DMS114 treated with DMSO at 0.1 percent for 48 hours (cell line): ENCODE measurements at regions not wholly inside any gene's neighbourhood (a gene's known extent, or its start where the extent isn't known, plus 50 kb on each side); places are given as distances from the start of the nearest gene placed in this dataset.

Source experiments
- DNase-seq: peaks from one replicate; lab custom pipeline; 2025; ENCODE audit not compliant: unreplicated experiment; lab: John Stamatoyannopoulos, UW

DNA sequence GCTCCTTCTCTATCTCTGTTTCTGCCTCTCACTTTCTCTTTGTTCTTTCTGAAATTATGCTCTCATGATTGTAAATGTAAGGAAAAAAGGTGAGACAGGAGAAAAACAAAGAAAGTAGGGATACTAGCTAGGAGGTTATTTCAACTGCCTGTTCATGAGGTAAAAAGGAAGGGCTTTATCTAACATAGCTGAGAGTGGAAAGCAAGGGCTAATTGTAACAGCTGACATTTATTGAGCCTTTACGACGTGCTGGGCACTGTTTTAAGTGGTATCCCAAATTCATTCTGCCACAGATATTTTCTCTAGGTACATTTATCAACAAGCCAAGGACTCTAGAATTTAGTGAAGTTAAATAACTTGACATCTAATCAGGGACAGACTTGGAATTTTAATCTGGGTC, 133.1 kb upstream of the GNPDA2 start:
- DNase-seq, result no peak

GRCh38 chr4:44848466-44848865, 122.1 kb upstream of the GNPDA2 start:
- no peak for DNase-seq

DNA sequence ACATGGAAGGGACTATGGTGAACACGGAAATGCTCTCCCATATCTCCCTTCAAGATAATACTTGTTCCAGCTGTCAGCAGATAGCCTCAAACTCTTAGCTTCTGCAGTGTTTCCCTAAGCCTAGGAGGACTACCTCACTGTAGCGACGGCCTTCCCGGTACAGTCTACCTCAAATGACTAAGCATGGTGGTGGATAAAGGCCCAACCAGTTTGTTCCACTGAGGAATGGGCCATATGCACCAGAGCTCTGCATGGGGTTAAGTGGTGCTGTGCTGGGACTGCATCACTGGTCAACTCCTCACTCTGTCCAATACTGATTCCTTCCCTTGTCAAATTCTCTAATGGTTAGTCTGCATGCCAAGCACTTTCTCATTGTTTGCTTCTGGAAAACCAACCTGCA, 119.6 kb upstream of the GNPDA2 start:
- no peak for DNase-seq

- DNase-seq, result no peak
Measured at GRCh38 chr4:44845309-44845708, 119.0 kb upstream of the GNPDA2 start.

DNA sequence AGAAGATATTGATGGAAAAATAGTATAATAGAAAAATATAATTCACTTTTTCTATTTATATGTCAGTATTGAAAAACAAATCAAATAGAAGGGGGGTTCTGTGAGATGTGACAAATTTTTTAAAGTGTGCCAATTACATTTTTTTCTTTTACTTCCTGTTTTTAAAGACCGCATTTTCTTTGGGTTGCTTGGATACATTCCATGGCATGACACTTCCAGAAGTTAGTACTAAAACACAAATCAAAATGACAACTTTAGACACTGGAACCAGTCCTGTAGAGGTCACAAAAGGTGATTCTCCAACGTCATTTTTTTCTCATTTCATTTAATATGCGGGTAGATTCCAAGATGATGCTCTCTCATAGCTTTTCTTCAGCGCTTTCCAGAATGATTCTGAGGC, 116.2 kb upstream of the GNPDA2 start:
- DNase-seq, result no peak

DNA sequence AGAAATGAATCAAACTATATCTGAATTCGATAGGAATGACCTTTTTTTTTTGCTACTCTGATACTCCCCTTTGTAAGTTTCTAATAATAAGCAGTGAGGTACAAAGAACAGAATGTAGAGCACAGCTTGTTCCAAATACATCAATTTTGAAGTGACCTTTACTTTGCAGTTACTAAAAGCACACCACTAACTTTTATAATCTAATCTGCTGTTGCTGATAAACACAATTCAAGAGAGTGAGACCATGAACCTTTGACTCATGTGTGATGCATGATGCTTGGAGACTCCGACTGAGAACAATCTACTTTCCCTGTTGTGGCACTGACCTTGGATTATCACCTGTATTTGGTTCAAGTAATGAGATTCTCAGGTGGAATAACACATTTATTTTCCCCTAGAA, 91.6 kb upstream of the GNPDA2 start:
- DNase-seq, result no peak

GRCh38 chr4:44806071-44806470, 79.7 kb upstream of the GNPDA2 start:
- no peak for DNase-seq

GRCh38 chr4:44804301-44804700, 77.9 kb upstream of the GNPDA2 start:
- no peak for DNase-seq

- no peak for DNase-seq
Measured at GRCh38 chr4:44801384-44801783, 75.0 kb upstream of the GNPDA2 start.

GRCh38 chr4:44791831-44792230, 65.5 kb upstream of the GNPDA2 start:
- no peak for DNase-seq

- DNase-seq, result no peak
Measured at GRCh38 chr4:44777115-44777514, 50.8 kb upstream of the GNPDA2 start.
